CD4-positive, alpha-beta T cell treated with Interleukin-17A for 1 hour (primary cell): ENCODE measurements at regions not wholly inside any gene's neighbourhood (a gene's known extent, or its start where the extent isn't known, plus 50 kb on each side); places are given as distances from the start of the nearest gene placed in this dataset.
"Not testable (repeated sequence)": the region's sequence is repeated elsewhere in the genome, so short reads cannot be mapped to it uniquely, and the experiment has no call there.

Experiments
- DNase-seq: peaks from one replicate; pipeline ENCODE4 v3.0.0-alpha.2; 2020

DNA sequence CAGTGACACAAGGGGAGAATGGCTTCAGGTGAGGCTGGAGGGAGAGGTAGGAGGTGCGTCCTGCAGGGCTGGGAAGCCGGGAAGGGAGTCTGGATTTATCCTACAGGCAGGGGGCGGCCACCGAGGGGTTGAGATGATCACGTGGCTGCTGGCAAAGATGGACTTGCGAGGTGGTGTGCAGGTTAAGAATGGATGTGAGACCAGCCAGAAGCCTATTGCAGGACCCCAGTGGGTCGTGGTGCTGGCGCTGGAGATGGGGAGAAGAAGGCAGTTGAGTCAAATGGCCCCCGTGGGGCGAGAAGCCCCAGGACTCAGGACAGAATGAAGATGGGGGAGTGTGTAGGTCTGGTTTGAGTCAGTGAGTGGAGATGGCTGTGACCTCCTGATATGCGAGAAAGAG lies 183.1 kb downstream of the FAM43A start:
- no peak for DNase-seq

DNA sequence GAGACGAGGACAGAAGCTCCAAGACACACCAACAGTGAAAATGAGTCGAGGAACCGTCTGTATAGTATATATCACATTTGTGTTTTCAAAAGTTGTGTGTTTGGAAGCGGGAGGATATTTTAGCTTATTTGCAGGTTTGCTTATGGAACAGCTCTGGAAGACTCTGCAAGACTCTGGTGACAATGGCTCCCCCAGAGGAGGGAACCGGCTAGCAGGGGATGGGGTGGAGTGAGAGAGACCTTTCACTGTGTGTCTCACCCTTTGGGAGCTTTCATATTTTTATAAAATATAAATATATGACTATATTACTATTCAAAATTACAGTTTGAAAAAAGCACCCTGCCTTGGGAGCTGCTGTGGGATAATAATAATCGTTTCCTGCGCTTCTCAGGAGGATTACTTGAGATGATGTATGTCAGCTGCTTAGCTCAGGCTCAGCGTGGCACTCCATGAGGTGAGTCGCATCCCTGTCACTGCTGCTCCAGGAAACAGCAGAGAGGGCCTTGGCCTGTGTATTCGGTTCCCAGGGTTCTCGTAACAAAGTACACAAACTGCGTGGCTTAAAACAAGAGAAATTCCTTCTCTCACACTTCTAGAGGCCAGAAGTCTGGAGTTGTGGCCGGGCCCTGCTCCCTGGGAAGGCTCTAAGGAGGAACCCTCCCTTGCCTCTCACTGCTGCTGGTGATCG lies 183.9 kb downstream of the FAM43A start:
- no peak for DNase-seq

DNA sequence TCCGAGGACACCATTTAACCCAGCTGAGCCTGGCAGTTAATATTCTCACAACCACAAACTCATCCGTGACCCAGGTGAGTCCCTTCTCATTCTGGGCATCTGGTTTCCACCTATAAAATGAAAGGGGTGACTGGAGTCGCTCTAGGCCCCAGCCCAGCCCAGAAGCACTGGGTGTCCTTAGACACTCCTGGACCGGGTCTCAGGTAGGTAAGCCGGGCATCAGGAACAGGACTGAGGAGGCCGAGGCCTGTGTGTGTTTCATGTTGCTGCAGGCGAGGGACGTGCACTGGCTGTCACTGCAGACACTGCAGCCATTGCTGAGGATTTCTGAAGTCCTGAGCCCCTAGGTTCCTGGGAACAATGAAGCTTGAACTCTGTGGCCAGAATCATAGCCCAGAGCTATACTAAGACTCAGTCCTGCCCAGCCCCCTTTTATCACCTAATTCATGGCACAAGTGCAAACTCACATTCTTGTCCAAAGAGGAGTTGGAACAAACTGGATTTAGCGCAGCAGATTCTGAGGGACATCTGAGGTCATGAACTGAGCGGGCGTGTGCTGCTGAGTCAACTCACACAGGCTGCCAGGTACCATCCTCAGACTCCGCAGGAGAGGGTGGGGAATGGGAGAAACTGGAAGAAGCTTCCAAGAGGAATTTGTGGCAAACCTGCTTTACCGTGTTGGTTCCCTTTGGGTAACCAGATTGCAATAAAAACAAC lies 184.9 kb downstream of the FAM43A start:
- no peak for DNase-seq

DNA sequence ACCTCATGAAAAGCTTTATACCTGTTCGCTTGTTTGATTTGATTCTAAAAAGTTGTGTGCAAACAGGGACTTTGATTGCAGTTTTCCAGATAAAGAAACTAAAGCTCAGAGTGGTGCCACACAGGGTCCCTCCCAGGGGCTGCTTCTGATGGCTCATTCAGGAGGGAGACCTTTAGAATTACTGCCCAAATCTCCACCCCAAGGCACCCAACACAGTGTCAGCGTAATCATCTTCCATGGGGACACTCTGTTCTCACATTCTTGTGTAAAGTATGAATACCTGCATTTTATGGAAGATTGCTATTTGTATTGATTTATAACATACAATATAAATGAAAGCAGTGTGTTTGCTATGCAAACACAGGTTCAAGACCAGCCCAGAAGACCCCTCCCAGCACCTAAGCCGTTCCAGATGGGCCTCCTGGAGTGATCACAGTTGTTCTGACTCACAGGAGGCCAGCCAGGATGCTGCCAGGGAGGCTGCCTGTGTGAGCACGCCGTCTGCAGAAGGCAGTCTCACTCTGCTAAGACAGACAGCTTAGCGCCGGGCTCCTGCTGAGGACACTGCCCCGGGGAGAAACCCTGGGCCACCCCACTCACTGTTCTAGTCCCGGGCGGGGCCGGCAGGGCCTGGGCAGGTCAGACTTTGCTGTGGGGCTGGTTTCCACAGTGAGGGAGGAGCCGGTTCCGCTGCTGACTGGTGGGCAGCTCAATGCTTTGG lies 185.6 kb downstream of the FAM43A start:
- DNase-seq, result no peak

DNA sequence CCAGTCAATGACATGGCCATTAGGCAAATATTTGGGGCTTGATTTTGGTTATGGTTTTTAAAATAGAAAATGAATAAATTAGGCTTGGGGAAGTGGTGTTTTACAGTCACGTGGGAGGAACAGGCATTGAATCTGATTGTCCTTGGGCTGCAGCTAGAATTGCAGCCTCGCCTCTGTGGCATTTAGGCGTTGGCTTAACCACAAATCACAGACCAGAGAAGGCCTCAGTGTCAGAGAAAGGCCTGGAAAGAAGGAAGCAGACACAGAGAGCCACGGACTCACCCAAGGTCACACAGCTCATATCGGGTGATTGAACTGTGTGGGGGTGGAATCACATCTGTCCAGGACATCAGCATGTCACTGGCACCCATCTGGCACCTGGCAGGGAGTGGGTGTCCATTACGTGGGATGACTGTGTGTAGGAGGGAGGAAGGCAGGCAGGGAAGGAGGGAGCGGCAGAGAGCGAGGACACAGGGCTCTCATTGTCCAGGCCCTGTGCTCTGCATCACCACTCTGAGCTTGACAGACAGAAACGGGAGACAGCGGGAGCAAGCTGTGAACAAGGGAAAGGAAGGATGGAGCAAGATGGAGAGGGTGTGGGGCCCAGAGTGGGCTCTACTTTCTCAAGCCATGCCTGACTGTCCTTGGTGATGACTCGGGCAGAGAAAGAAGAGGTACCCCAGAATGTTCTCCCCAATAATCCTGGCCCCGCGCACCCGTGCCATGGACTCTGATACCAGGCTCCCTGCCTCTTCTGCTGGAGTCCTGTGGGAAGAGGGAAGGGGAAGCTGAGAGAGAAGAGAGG lies 186.4 kb downstream of the FAM43A start:
- peak; percentile 23 for DNase-seq

DNA sequence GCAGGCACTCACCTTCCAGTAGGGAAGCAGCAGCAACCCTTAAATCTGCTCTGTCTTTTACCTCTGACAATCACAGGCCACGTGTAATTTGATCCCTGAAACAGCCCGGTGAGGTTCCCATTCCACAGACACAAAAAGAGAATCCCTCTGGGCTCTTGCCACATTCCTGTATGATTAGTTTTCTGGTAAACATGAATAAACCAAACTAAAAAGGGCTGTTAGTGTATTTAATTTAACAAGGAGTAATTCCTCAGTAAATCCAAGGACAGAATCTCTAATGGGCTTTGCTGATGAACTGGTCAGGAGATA lies 186.9 kb downstream of the FAM43A start:
- DNase-seq, result no peak

DNA sequence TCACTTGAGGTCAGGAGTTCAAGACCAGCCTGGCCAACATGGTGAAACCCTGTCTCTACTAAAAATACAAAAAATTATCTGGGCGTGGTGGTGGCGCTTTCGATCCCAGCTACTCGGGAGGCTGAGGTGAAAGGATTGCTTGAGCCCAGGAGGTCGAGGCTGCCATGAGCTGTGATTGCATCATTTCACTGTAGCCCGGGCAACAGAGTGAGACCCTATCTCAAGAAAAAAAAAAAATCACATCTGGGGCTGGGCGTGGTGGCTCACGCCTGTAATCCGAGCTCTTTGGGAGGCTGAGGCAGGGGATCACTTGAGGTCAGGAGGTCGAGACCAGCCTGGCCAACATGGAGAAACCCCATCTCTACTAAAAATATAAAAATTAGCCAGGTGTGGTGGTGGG lies 187.8 kb downstream of the FAM43A start:
- DNase-seq, result not testable (repeated sequence)

DNA sequence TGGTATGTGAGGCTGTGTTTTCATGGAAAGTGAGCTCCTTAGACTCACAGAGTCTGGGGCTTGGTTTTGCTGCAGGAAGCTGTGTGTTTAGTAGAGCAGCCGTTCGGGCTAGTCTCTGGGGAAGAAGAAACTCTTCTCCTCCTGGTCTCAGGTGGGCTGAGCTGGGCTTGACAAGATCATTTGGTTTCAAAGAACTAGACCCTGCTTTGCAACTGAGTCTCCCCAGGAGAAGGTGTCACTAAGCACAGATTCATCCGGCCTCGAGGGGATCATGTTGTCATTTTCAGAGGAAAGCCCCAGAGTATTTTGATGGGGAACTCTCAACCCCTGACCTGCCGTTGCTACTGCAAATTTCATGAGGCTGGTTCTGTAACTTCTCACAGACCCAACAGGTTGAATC lies 188.5 kb downstream of the FAM43A start:
- DNase-seq, result no peak

DNA sequence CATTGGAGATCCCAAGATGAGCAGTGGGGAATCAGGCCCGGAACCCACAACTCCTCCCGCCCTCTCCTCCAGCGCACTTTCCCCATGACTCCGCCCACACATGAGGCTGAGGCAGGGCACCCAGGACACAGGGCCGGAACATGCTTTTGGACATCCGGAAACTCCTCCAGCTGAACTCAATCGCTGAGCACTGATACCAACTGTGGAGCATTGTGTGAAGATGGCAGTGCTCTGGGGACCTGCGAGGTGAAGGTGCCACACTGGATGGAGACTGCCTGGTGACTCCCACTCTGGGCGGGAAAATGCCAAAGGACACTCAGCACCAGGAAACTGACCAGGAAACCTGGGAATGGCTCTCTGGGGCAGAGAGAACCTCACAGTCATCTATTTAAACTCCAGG lies 189.1 kb downstream of the FAM43A start:
- DNase-seq, result no peak

DNA sequence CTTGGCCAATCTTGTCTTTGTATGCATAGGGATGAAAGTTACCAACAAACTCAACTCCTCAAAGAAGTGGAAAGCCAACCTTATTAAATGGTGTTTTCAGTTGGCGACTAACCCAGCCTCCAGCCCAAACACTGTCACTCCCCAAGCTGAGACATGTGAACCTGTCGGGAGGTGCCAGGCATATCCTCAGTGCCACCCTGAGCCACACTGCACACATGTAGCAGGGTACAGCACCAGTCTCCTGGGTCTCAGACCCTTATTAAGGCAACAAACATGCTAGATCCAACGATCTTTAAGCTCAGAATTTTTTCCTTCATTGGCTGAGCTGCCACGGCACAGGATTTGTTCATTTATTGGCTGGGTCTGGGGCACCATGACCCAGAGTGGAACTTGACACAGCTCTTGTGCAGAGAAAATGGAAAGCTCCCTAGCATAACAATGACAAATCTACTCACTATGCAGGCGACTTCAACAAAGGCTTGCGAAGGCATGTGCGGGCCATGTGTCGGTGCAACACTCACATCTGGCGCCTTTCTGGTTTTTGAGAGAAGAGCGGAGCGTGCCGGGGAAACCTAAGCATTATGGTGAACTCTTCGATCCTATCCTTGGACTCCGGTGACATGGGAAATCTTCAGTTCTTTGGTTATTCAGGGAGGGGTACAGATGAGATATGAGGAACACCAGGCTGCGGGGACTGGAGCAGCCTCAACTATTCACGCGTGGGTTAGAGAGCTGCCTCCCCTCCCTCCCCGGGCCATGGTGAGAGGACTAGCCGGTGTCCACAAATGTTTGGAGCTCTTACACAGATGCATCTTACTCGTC lies 190.1 kb downstream of the FAM43A start:
- no peak for DNase-seq

DNA sequence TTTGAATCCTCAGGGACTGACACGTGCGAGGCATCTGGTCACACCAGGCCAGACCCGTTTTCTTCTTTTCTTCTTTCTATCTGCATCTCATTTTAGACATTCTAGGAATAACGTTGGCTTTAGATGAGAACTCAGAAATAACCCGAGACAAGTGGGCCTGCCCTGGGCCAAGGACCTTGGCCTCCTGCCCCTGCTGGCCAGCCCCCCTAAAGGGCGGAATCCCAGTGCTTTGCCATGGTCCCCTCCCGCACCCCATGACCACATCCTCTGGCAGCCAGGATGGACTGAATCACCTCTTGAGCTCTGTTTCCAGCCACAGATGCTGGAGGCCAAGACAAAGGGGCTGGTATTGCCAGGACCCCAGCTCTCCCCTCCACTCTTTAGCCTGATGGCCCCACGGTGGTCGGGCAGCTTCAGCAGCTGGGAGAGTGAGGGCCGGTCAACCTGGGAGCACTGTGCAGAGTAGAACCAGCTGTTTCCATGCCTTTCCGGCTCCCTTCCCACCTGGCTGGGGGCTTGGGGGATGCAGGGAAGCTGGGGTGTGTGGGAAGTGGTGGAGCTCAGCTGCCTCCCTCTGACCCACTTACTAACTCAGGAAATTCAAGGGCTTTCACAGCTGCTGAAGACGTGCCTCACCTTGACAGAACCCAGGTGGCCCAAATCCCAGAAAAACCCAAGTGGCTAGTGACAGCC lies 190.9 kb downstream of the FAM43A start:
- DNase-seq, result no peak

DNA sequence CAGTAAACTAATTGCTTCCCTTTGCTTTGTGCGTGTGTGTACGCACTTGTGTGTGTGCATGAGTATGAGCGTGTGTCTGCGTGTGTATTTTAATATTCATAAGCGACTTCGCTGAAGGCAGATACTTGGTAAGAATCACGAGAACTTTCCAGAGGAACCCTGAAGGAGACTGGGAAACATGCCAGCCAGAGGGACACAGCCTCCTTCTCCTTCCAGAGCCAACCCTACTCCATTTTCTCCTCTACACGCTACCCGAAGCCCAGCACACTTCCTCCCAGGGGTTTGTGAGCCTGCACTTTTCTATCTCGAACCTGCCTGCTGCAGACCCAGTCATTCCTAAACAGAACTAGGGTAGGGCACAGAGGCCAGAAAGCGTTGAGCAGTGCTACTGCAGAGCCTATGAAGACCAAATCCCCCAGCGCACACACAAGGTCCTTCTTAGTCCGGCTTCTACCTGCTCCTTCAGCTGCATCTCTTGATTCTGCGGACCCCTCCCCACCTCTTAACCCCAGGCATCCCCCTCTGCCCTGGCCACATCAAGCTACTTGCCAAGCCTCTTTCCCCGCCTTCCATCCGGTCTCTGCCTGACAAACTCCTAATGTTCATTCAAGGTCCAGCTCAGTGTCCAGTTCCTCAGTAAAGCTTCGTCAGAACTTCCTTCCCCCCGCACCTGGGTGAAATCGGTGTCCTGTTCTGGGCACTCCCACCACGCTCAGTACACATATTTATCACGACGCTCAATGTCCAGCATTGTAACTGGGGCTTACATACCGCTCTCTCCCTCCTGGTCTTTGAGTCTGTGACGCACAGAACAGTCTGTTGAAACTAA lies 191.8 kb downstream of the FAM43A start:
- DNase-seq, result no peak

DNA sequence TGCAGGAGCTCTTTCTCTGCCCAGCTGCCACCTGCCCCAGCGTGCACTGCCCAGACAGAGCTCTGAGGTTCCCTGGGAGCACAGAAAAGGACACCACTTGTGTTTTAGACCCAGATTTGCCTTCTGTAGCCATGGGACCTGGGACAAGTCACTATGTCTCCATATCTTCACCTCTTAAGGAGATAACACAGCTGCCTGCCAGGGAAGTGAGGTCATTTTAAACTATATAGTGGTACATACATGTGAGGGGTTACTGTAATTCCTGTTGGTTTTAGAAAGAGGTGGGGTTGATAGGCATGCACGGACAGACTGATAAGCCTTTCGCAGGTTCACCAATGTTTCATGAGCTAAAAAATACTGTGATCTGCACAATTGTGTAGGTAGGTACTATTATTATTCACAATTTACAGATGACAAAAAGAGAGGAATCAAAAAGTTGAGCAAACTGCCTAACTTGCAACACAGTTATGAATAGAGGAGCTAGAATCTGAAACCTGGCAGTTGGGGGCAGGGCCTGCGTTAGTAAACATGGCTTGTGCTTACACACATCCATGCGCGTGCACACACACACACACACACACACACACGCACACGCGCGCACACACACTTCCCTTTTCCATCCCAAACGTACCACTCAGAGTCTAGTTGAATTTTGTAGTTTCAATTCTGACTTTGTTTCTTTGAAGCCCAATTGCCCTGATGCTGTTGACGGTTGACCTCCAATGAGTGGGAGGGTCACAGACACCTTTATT lies 193.6 kb downstream of the FAM43A start:
- DNase-seq, result no peak

DNA sequence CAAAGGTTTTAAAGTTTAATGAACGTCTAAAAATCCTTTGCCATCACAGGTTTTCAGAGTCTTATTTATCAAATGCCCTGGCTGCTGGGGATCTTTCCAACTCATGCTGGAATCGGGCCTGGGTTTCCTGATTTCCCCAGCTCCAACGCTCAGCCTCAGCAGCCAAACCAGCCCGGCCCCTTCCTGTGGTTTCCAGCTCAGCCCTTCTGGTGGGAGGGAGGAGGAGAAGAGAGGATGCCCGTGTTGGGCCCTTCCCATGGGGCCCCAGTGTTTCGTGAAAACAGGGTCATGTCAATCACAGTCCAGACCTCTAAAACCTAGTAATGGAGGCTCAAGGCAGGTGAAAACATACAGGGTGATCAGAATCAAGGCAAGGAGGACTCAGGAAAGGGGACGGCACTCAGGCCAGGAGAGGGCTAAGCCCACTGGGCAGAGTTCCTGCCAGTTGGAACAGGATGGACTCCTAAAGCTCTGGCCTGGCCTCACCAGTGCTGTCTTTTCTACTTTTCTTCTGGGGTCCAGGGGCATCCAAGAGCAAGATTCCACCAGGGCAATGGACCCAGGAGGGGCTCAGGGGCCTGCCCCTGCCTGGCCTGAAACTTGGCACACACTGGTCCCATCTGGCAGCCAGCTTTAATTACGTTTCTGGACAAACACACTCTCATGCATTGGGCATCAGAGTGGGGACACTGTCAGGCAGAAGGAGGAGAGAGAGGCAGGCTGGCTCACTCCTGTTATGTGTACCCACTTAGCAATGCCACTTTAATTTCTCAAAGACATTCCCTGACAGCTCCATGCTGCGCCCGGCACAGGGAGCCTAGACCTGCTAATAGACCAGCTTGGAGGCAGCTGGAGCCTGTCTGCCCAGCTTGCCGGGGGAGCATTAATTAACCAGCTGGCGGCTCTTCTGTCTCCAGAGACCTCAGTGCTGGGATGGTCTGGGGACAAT lies 194.6 kb downstream of the FAM43A start:
- DNase-seq, result no peak

DNA sequence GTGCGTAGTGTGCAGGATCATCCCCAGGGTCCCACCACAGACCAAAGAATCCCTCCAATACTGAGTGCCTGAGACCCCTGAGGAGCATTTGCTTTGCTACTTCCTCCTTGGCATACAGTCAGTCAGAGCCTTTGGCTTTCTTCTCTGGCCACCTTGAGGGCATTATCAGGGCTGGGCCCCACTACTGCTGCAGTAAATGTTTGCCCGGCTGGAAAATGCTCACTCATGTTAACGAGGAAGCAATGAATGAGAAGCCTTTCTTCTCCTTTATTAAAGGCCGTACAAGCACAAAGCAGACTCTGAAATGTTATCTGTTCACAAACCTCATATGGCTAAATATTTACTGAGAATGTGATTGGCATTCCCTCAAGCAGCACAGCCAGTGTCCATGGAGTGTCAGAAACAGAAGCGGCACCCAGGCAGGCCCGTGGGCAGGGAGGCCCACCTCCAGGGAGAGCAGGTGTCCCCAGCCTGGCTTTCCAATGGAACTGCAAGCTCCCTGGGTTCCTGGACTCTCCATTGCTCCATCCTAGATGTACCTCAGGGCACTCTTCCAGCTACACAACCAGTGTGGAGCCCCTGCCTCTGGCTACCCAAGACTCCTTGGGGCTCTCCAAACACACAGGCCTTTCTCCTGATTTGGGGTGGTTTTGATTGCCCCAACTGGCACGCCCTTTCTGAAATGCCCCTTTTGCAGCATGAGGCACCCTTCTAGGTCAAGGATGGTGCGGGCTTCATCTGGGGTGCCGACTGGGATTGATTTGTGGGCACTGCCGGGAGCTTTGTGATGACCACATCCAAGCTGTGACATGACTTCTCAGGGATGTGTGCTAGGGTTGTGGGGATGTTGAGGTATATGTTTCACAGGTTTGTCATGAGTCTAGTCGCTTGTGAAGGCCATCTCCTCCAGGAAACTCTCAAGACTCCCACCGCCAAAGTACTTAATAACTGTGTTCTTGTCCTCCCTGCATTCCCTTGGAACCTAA lies 195.6 kb downstream of the FAM43A start:
- no peak for DNase-seq

DNA sequence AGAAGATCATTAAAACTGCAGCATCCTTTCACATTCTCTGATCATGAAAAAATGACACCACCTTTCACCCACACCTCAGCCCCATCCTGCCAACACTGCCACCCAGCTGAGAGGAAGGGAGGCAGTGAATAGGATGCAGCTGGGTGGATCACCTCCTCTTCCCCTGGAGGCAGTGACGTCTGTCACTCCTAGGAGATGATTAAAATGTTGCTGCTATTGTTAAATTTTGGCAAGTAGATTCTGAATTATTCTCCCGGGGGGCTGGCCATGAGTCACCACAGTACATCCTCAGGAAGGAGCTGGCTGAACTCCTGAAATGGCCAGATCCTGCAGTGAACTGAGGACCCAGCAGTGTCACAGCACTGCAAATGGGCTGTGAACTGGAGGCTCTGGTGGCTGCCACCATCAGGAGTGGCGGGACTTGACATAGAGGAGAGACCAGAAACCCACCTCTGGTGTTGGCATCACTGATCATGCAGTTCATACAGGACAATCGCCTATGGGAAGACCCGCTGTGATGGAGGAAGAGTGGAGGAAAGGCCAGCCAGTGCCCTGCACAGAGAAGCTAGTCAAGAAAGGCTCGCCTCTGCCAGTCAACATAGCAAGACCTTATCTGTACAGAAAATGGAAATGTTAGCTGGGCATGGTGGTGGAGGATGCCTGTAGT lies 199.1 kb downstream of the FAM43A start:
- DNase-seq, result no peak

DNA sequence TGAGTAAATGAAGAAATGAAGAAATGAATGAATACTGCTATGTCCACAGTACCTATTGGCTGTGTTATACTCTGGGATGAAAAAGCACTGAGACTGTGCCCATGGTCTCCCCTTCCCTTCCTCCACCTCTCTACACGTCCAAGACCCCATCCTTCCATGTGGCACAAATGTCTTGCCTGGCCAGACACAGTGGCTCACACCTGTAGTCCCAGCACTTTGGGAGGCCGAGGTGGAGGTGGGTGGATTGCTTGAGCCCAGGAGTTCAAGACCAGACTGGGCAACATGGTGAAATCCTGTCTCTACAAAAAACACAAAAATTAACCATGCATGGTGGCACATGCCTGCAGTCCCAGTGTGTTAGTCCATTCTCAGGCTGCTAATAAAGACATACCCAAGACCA lies 200.1 kb downstream of the FAM43A start:
- DNase-seq, result no peak
